Astrocyte of the spinal cord (primary cell): ENCODE measurements at regions not wholly inside any gene's neighbourhood (a gene's known extent, or its start where the extent isn't known, plus 50 kb on each side); places are given as distances from the start of the nearest gene placed in this dataset.

Source experiments
- DNase-seq: peaks from one replicate; pipeline ENCODE4 v3.0.0; 2011; ENCODE audit warnings: low read depth, low spot score
- H3K4me3 ChIP-seq: 2 replicates; pipeline ENCODE4 v1.5.1; 2011; ENCODE audit warnings: low read depth, mild to moderate bottlenecking, low read length, moderate library complexity
- in situ Hi-C: cut with HindIII; loops from 2 replicates; pipeline ENCODE4 v1.10.0; 2017; ENCODE audit warnings: low sequenced_read_pairs
- TF ChIP-seq, protein P1 (sequence below): IDR thresholded peaks from 2 replicates; pipeline ENCODE4 v1.5.1; 2012; ENCODE audit warnings: low read depth, mild to moderate bottlenecking, low read length, inconsistent platforms

- in situ Hi-C loops = no loop called here
These were observed 661.5 kb downstream of the EPM2A start for GRCh38 chr6:145073811-145074210.

GRCh38 chr6:145074805-145075204, 660.5 kb downstream of the EPM2A start:
- H3K4me3 ChIP-seq = no peak overlapping the region
- TF ChIP-seq, protein P1, sequence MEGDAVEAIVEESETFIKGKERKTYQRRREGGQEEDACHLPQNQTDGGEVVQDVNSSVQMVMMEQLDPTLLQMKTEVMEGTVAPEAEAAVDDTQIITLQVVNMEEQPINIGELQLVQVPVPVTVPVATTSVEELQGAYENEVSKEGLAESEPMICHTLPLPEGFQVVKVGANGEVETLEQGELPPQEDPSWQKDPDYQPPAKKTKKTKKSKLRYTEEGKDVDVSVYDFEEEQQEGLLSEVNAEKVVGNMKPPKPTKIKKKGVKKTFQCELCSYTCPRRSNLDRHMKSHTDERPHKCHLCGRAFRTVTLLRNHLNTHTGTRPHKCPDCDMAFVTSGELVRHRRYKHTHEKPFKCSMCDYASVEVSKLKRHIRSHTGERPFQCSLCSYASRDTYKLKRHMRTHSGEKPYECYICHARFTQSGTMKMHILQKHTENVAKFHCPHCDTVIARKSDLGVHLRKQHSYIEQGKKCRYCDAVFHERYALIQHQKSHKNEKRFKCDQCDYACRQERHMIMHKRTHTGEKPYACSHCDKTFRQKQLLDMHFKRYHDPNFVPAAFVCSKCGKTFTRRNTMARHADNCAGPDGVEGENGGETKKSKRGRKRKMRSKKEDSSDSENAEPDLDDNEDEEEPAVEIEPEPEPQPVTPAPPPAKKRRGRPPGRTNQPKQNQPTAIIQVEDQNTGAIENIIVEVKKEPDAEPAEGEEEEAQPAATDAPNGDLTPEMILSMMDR = no peak
- no peak for DNase-seq
- in situ Hi-C loops = no loop called here

More at GRCh38 chr6:145073811-145074210, 661.5 kb downstream of the EPM2A start:
- TF ChIP-seq, protein P1 = no peak
- no peak overlapping the region for H3K4me3 ChIP-seq
- no peak for DNase-seq

DNA sequence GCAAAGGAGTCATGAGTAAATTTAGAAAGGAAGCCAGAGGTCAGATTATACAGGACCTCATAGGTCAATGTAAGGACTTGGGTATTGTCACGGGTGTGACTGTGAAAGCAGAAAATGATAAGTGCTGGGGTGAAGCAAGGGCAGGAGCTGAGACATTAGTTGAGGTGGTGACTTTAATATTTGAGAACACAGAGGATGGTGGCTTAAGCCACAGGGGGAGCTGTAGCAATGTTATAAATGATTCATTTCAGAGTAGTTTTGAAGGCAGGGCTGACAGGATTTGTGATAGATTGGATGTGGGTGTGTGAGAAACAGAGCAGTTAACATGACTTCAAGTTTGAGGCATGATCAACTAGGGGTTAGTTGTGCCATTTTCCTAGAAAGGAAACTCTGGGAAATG, 659.9 kb downstream of the EPM2A start:
- no peak for DNase-seq
- in situ Hi-C loops = no loop called here
- H3K4me3 ChIP-seq = no peak overlapping the region
- TF ChIP-seq, protein P1 = no peak

DNA sequence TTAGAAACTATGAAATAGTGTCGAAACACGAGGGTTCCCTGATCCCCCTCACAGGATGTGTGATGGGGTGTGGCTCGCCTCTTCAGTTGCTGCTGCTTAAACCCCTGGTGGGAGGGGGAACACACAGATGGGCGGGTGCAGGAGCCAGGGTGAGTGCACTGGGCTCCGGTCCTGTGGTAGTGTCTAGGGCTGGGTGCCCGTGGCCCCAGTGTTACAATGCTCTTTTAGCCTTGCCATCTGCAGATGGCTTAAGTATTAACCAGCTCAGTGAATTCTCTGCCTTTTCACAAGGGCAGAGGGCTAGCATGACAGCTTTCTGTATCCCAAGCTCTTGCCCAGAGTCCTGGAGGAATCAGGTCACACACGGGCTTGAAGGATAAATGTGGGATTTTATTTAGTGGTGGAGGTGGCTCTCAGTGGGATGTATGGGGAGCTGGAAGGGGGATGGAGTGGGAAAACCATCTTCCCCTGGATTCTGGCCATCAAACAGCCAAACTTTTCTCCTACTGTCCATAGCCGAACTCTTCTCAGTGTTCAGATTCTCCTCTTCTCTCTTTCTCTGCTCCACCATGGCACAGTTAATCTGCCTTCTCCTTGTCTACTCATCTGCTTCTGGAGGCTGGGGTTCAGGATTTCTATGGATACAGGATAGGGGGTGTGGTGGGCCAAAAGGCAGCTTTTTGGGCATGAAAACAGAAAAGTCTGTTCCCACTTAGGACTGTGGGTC, 659.0 kb downstream of the EPM2A start:
- DNase-seq = no peak
- TF ChIP-seq, protein P1 = no peak
- in situ Hi-C loops = no loop called here

GRCh38 chr6:145077382-145077781, 657.9 kb downstream of the EPM2A start:
- DNase-seq = no peak
- in situ Hi-C loops = no loop called here
- H3K4me3 ChIP-seq = no peak overlapping the region
- TF ChIP-seq, protein P1 = no peak

More for the DNA sequence above, 659.0 kb downstream of the EPM2A start:
- no peak overlapping the region for H3K4me3 ChIP-seq

GRCh38 chr6:145080651-145081050, 654.7 kb downstream of the EPM2A start:
- H3K4me3 ChIP-seq = no peak overlapping the region
- TF ChIP-seq, protein P1 = no peak
- DNase-seq = no peak
- in situ Hi-C loops = no loop called here
